HG03575 (cell line): ENCODE measurements at regions not wholly inside any gene's neighbourhood (a gene's known extent, or its start where the extent isn't known, plus 50 kb on each side); places are given as distances from the start of the nearest gene placed in this dataset.
"Not testable (repeated sequence)": the region's sequence is repeated elsewhere in the genome, so short reads cannot be mapped to it uniquely, and the experiment has no call there.

ENCODE experiments used
- ATAC-seq: cut with Tn5 transposase; IDR thresholded peaks from one replicate; pipeline ENCODE4 v1.9.1; 2021; ENCODE audit not compliant: unreplicated experiment, insufficient number of reproducible peaks, low FRiP score; ENCODE audit errors: extremely low read depth

DNA sequence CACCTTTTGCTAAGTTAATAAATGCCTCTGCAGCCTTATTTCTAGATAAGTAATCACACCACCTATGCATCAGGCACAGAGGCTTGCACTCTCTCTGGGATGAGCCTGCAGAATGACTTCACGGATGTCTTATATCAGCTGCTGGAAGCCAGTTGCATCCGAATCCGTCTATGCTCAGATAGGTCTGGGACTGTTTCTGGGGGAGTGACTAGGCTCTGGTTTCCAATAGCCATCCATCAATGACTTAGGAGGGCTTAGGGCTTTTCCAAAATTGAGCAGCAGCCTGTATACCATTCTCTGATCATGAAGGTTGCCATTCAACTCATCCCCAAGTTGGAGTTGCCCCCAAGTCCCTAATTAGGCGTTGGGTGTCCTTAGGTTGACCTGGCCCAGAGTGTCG lies 113.3 kb upstream of the ERCC4 start:
- ATAC-seq: no peak

DNA sequence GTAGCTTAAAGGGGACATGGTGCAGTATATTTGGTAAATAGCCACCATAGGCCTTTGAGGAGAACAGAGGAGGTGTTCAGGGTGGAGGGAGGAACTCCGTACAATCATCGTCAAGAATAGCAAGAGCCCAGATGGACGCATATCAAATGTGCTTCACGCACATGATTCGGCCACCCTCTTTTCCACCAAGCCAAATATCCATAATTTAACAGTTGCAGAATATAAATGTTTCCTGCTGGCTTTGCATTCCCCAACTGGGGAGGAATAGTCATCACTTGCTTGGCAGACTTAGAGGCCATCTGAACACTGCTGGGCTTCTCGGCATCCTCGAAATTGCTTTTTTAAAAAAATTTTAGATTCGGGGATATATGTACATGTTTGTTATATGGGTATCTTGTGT lies 111.9 kb upstream of the ERCC4 start:
- ATAC-seq: no peak

DNA sequence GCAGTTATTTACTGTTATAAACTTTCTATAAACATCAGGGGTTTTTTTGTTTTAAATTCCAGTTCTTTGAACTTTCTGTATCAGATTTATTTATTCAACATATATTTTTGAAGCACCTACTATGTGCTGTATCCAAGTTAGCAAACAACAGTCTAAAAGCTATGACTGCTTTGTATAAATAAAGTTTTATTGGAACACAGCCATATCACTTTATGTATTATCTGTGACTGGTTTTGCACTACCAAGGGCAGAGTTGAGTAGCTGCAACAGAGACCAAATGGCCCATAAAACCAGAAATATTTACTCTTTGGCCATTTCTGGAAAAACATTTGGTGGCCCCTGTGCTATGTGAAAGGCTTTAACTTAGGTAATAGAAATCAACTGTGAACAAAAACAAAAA lies 110.2 kb upstream of the ERCC4 start:
- no peak for ATAC-seq

DNA sequence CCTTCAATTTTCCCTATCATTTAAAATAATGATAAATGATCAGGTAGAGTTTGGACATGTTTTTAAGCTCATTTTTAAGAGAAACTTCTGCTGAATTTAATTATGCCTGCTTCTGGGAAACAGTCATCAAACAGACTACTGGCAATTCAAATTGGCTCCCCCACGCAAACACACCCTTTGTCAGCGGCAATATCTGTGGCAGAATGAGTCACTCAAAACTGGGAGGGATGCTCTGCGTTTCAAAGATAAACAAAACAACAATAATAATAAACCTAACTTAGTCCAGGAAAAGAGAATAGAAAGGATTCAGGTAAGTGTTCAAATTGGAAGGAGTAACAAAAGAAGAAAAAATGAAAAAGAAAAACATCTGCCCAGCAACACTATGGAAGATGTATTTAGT lies 108.1 kb upstream of the ERCC4 start:
- no peak for ATAC-seq

DNA sequence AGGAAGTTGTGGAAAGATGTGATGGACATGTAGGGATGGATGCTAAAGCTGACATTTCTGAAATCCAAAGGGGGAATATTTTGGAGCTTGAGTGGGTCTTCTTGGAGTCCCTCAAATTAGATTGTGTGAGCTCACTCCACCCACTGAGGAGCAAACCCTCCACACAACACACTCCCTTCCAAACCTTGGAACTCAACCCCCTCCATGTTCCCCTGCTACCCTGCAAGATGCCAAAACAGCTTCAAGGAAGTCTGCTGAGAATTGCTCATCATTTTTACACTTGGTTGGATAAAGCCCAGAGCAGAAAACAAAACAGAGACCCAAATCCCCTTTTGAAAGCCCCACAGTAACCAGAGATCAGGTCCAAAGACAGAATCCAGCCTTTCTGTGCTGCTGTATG lies 103.3 kb upstream of the ERCC4 start:
- ATAC-seq: no peak

DNA sequence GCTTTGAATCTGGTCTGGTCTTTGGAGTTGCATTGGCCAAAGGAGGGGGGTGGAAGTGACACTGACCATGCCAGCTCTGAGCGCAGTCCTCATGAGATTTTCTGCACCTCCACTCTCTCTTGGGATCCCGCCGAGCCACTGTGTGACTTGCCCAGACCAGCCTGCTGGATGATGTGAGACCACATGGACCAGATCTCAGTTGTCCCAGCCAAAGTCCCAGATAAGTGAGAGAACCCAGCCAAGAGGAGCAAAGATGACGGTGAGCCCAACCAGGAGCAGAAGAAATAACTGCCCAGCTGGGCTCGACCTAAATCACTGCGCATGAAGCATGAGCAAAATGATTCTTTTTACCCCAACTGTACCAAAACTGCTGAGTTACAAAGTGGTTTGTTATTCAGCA lies 96.5 kb upstream of the ERCC4 start:
- no peak for ATAC-seq

DNA sequence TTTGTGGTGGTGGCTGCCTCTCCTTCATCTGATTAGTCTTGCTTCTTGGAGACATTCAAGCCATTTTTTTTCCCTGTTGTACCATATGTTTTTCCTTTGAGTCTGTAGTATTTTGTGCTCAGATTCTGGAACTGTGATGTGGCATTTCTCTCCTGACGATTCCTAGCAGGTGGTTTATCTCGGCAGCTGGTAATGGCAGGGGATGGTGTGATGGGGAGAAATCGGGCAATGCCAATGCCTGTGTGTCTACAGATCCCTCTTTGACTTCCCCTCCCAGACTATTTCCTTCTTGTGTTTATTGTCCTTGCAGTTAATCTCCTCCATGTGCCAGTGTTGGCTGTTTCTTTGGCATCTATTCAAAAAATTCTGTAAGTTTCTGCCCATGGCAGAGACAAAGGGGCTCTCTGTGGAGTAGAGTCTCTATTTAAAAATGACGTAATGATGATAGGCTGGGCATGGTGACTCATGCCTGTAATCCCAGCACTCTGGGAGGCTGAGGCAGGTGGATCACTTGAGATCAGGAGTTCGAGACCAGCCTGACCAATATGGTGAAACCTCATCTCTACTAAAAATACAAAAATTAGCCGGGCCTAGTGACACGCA lies 90.2 kb upstream of the ERCC4 start:
- no peak for ATAC-seq

DNA sequence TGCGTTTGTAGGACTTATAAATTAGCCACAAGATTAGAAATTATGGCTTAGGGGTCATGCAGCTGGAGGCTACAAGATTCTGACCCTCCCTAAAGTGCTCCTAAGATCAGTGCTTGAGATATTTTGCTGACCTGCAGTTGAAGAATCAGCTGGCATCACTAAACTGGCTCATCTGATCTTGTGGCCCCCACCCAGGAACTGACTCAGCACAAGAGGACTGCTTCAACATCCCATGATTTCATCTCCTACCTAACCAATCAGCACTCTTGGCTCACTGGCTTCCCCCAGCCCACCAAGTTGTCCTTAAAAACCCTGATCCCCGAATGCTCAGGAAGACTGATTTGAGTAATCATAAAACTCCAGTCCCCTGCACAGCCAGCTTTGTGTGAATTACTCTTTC lies 86.4 kb upstream of the ERCC4 start:
- ATAC-seq: no peak

DNA sequence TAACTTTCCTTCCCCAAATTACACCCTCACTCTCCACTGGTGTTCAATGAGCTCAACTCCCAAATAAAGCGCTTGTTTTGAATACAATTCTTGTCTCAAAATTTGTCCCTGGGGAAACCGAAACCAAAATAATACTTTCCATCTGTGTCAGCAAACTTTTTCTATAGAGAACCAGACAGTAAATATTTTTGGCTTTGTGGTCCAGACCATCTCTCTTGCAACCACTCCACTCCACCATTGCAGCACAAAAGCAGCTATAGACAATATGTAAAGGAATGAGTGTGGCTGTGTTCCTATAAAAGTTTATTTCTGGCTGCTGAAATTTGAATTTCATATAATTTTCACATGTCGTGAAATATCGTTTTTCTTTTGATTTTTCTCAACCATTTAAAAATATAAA lies 84.6 kb upstream of the ERCC4 start:
- no peak for ATAC-seq

DNA sequence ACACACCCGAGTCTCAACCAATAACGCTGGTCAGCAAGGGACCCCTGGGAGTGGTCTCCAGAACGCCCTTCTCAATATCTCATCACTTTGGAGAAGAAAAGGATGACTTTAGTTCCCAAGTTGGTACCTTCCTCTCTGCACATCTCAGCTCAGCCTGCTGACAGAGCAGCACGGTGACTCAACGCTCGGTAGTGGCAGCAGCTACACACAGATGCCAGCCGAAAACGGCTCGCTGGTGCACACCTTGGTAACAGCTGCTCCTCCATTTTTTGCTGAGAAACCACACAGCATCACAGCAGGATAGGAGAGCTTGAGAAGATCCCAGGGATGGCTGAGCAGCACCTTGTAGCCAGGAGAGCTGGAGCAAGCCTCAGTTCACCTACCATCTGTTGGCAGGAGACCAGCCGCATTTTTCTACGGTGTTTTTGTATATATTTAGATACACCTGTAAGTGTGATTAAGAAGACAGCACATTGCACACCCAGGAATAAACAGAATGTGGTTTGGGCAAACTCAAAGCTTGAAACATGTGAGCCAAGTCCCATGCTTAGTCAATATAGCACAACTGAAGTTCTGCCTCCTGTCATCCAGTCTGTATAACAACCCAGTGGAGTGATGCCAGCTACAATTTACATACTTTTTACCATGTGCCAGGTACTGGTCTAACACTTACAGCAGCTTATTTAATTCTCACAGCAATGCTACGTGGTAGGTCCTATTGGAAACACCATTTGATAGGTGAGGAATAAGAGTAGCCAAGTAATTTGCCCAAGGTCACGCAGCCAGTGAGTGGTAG lies 83.8 kb upstream of the ERCC4 start:
- ATAC-seq: no peak

DNA sequence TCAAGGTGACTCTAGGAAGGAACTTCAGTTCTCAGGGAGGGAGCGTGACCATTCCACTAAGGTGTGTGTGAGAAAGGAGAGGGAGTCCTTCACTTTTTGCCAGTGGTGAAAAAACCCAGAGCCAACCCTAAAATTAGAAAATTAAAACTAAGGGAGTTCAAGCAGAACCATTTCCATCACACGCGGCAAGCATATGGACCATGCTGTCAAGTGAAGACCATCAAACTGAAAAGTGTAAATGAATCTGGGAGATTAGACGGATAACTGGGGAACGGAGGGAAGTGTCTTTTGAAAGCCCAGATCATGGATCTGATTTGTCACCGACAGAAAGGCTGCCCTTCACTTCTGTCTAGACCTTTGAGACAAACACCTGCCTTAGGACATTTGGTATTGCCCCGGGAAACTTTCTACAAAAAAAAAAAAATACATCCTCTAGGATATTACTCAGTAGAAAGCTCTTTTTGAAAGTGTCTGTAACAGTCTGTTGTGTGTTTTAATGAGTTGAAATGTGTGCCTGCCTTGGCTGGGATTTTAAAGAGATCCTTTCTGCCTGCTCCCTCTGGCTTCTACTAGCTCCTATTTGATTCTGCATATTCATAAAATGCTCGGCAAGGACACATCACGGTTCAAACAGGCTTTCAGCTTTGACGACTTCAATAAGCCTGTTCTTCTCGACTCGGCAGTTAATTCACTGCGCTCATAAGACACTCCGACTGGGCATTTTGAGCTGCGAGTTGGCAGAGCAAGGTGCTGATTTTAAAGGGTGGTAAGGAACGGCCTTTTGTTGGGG lies 81.4 kb upstream of the ERCC4 start:
- ATAC-seq: no peak

DNA sequence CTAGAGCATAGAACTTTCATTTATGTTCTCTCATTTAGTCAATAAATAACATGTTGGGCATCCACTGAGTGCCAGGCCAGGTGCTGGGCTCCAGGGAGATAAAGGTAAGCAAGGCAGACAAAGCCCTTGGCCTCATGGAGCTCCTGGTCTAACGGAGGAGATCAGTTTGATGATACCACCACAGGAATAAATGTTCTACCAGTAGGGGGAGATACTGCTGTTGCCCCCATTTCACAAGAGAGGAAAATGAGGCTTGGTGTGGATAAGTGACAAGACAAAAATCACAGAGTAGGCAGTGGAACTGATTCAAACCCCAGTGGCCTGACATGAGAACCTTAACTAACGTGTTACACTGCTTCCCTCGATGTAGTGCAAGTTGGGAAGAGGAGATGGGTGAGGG lies 80.4 kb upstream of the ERCC4 start:
- ATAC-seq: no peak

DNA sequence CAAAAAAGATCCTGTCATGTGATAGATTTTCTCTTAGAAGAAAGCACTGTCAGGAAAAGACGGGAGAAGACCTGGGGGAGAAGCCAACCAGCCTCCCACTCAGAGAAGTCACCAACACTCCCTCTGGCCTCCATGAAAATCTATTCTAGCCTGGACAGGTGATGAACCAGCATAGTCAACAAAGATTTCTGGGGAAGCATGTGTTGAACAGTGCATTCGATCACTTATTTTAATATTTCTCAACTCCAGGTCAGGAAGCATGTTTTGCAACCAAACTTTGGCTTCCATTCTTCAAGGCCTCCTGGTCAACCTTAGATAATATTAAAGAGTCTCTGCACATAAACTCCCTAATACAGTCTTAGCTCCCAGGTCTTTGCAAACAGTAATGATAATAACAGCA lies 74.7 kb upstream of the ERCC4 start:
- no peak for ATAC-seq

DNA sequence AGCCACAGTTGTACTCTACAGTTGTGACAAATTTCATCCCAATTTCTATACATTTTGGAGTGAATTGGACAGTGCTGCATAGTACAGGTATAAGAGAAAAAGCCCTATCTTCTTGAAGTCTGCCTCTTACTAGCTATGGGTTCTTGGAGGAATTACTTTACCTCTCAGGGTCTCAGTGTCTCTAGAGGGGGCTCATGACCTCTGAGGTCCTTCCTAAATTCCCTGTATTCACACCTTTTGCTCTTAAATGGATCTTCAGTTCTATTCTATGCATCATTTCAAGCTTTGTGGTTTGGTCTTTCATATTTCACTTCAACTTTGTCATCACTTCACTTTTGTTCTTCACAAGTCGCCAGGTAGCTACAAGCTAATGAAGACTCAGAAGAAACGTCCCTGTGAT lies 71.2 kb upstream of the ERCC4 start:
- no peak for ATAC-seq

DNA sequence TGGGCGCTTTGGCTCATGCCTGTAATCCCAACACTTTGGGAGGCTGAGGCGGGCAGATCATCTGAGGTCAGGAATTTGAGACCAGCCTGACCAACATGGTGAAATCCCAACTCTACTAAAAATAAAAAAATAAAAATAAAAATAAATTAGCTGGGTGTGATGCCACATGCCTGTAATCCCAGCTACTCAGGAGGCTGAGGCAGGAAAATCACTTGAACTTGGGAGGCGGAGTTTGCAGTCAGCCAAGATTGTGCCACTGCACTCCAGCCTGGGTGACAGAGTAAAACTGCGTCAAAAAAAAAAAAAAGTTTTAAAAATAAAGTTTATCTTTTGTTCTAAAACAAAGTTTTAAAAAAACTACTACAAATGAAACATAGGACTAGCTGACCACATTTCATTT lies 69.8 kb upstream of the ERCC4 start:
- ATAC-seq: not testable (repeated sequence)

DNA sequence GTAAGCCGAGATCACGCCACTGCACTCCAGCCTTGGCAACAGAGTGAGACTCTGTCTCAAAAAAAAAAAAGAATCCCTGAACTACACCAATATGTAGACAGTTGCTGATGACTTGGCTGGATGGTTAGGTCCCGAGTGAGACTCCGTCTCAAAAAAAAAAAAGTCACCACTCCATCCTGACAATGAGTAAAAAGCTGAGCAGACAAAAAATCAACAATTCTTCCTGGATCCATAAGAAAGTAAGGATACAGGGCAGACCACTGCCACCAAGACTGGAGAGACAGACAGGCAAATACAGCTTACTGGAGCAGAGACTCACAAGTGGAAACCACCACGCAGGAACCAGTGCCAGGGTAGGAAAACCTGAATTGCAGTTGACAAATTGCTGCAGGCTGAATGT lies 67.1 kb upstream of the ERCC4 start:
- ATAC-seq: no peak

DNA sequence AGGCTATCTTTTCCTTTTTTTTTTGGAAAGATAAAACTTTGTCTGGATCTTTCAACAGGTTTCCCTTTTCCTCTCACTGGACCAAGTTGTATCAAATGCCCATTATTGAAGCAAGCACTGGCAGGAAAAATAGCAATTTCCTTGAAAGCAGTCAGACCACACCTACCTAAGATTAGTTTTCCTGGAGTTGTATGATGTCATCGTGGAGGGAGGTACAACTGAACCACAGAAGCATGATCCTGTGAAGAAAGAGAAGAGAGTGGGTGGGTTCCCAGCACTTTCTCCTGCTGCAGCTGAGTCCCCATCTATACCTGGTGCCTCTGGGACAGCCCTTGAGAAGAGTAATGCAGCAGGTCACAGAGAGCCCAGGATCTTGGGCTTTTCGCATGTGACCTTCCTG lies 63.6 kb upstream of the ERCC4 start:
- no peak for ATAC-seq

DNA sequence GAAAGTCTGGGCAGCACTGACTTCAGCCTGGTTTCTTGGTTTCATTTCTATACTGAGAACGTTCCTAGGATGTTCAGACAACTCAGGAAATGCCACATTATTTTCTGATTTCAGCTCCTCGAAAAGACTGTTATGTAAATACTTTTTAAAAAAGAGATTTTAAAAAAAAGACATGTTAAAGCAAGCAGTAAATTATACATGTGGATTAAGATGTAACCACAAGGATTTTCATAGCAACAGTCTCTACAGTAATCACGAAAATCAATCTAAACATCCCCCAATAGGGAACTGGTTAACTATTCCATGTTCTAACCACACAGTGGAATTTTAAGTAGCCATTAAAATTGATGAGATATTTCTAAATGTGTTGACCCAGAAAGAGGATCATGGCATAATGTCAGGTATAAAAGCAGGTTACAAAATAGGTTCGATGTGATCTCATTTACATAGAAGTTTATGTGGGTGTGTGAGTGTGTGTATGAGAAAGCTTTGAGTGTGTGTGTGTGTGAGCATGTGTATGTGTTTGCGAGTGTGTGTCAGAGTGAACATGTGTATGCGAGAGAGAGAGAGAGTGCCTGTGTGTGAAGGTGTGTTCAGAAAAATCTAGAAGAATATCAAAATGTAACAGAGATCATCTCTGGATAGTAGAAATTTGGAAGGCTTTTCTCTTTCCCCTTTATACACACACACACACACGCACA lies 63.0 kb upstream of the ERCC4 start:
- ATAC-seq: no peak

DNA sequence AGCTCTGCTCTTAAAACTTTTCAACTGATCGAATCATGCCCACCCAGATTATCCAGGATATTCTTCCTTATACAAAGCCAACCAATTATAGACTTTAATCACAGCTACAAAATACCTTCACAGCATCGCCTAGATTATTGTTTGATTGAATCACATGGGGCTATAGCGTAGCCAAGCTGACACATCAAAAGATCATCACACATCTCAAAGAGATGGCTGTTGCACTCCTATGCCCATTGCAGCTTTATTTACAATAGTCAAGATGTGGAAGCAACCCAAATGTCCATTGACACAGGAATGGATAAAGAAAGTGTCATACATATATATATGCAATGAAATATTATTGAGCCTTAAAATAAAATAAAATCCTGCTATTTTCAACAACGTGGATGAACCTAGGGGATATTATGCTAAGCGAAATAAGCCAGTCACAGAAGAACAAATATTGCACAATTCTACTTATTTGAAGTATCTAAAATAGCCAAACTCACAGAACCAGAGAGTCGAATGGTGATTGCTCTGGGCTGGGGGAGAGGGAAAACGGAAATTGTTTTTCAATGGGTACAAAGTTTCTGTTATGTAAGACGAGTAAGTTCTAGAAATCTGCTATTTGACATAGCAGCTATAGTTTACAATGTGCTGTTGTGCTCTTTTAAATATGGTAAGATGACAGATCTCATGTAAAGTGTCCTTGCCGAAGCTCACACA lies 60.9 kb upstream of the ERCC4 start:
- ATAC-seq: no peak
